ENCODE measurements at regions not wholly inside any gene's neighbourhood (a gene's known extent, or its start where the extent isn't known, plus 50 kb on each side); places are given as distances from the start of the nearest gene placed in this dataset.

- no peak for TF ChIP-seq CTCF (IDR thresholded peaks at IDR 0.05; ENCODE audit: poor library complexity)
- TF ChIP-seq EZH2 (IDR thresholded peaks at IDR 0.05; ENCODE audit: borderline replicate concordance): no peak
- TF ChIP-seq EZH2phosphoT487 (IDR thresholded peaks at IDR 0.05; ENCODE audit: low read depth, severe bottlenecking, unreplicated experiment): no peak
Measured at GRCh38 chr3:104452697-104453096, 914.0 kb upstream of the ALCAM start.
